ENCODE measurements at regions not wholly inside any gene's neighbourhood (a gene's known extent, or its start where the extent isn't known, plus 50 kb on each side); places are given as distances from the start of the nearest gene placed in this dataset.

DNA sequence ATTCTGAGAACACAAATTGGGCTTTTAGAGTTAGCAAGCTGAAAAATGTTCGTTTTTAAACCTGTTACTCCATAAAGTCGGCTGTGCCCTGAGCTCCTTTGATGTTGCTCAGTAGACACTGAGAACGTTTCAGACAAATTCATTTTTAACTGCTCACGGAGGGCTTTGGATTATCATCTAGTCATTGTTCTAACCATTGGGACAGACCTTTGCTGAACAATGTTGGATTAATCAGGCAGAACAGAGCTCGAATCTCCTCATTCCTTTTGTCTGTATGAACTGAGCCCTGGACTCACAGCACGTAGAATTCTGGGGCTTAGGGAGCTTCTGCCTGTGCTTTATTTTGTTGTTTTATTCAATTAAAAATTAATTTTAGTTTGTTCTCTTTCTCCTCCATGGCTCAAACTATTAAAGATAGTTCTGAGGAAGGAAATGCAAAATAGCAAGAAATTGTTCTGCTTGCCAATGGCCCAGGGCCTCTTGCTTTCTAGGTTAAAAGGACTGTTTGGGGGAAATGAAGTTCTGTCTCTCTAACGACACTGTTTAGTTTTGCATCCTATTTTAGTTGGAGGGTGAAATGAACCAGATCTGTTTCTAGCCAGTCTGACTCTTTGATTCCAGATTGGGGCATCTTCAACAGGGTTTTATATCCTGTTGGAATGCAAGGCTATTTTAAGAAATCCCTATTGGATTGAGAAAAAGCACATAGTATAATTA, 114.7 kb upstream of the CXCR4 start:
- TF ChIP-seq, protein P1, sequence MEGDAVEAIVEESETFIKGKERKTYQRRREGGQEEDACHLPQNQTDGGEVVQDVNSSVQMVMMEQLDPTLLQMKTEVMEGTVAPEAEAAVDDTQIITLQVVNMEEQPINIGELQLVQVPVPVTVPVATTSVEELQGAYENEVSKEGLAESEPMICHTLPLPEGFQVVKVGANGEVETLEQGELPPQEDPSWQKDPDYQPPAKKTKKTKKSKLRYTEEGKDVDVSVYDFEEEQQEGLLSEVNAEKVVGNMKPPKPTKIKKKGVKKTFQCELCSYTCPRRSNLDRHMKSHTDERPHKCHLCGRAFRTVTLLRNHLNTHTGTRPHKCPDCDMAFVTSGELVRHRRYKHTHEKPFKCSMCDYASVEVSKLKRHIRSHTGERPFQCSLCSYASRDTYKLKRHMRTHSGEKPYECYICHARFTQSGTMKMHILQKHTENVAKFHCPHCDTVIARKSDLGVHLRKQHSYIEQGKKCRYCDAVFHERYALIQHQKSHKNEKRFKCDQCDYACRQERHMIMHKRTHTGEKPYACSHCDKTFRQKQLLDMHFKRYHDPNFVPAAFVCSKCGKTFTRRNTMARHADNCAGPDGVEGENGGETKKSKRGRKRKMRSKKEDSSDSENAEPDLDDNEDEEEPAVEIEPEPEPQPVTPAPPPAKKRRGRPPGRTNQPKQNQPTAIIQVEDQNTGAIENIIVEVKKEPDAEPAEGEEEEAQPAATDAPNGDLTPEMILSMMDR (IDR thresholded peaks at IDR 0.05): no peak
- no peak for TF ChIP-seq POLR2A (IDR thresholded peaks at IDR 0.05)

Measured in breast epithelium (tissue), 3 donors.